GM23338 (cell line): ENCODE measurements at regions not wholly inside any gene's neighbourhood (a gene's known extent, or its start where the extent isn't known, plus 50 kb on each side); places are given as distances from the start of the nearest gene placed in this dataset.

ENCODE experiments used
- EZH2 ChIP-seq: fragments of 200-600 bp; sonication (generic); IDR thresholded peaks from one replicate; pipeline ENCODE4 v1.8.0; 2017; ENCODE audit warnings: antibody characterized with exemption, mild to moderate bottlenecking, low read depth; ENCODE audit not compliant: unreplicated experiment
- EZH2phosphoT487 ChIP-seq: fragments of 200-600 bp; sonication (generic); IDR thresholded peaks from one replicate; pipeline ENCODE4 v1.8.1; 2018; ENCODE audit warnings: antibody characterized with exemption; ENCODE audit not compliant: unreplicated experiment
- POLR2AphosphoS5 ChIP-seq: IDR thresholded peaks from 2 replicates; pipeline ENCODE4 v1.6.1; 2016; ENCODE audit warnings: antibody characterized with exemption, low read depth
- TF ChIP-seq, protein P1 (sequence below), 2 experiments: fragments of 200-600 bp in 1 of 2; sonication (generic) in 1 of 2; conservative IDR thresholded peaks; 2 replicates each; pipeline versions ENCODE4 v1.5.1 to v1.6.1; 2016 to 2017; ENCODE audit warnings: antibody characterized with exemption in 2 of 2, low read depth in 2 of 2, mild to moderate bottlenecking in 2 of 2, moderate library complexity in 1 of 2

DNA sequence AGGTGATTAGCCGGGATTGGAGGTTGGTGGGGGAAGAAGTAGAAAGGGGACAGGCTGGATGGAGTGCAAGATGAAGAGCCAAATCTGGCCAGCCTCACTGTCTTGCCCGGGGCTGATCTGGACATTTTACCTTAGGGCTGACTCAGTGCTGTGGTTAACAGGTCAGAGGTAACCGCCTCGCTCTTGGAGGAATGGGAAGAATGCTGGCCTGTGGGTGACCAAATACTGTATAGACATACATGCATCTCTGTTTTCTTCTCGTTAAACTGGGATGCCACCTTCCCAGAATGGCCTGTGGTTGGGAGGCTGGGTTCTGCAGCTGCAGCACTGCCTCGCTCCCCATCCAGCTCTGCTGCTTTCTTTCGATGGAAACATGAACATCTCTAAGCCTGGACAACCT lies 120.0 kb downstream of the SEC23IP start:
- TF ChIP-seq, protein P1, sequence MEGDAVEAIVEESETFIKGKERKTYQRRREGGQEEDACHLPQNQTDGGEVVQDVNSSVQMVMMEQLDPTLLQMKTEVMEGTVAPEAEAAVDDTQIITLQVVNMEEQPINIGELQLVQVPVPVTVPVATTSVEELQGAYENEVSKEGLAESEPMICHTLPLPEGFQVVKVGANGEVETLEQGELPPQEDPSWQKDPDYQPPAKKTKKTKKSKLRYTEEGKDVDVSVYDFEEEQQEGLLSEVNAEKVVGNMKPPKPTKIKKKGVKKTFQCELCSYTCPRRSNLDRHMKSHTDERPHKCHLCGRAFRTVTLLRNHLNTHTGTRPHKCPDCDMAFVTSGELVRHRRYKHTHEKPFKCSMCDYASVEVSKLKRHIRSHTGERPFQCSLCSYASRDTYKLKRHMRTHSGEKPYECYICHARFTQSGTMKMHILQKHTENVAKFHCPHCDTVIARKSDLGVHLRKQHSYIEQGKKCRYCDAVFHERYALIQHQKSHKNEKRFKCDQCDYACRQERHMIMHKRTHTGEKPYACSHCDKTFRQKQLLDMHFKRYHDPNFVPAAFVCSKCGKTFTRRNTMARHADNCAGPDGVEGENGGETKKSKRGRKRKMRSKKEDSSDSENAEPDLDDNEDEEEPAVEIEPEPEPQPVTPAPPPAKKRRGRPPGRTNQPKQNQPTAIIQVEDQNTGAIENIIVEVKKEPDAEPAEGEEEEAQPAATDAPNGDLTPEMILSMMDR (conservative IDR thresholded peaks at IDR 0.05; ENCODE audit: low read depth in 2 of 2): no peak
- TF ChIP-seq EZH2 (no peak), EZH2phosphoT487 (no peak), POLR2AphosphoS5 (no peak)
